ENCODE measurements at regions not wholly inside any gene's neighbourhood (a gene's known extent, or its start where the extent isn't known, plus 50 kb on each side); places are given as distances from the start of the nearest gene placed in this dataset.

DNA sequence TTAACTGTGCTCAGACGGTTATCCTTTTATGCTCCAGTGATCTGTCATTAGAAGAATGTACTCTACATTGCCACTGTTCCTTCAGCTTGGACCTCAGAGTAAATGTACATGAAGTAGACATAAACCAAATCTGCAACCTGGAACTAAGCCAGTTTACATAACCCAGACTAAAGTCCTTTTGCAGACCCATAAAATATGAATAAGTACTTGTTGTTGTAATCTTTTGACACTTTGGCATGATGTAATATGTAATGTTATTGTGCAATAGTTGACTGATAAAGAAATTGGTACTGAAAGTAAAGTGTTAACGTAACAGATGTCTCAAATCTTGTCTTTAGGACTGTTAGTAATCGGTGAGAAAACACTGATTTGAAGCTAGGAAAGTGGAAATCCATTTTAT, 115.8 kb upstream of the SORCS1 start:
- peak in 2 of 3 donors; percentile 9 to 23 for DNase-seq (ENCODE audit: low read depth in 3 of 3, low spot score in 2 of 3)

DNA sequence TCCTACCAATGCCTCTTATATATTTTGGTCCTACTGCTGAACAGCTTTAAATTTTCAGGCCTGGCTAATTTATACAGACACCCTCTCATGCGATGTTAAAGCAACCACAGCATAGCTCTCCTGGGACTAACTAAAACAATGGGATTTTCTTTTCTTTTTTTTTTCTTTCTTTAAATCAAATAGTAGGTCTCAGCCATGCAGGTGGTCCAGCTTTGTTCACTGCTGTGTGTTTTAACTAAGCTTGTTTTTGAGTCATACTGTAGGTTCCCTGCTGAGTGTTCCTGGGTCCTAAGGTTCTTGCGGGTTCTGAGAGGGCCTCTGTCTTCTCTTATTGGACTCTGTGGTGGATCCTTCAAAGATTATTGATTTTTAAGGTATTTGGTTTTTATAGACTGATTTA, 113.1 kb upstream of the SORCS1 start:
- no peak for DNase-seq (ENCODE audit: low read depth in 3 of 3, low spot score in 2 of 3)

GRCh38 chr10:107275806-107276205, 111.3 kb upstream of the SORCS1 start:
- no peak for DNase-seq (ENCODE audit: low read depth in 3 of 3, low spot score in 2 of 3)

GRCh38 chr10:107269626-107270025, 105.1 kb upstream of the SORCS1 start:
- DNase-seq (ENCODE audit: low read depth in 3 of 3, low spot score in 2 of 3) = no peak

- DNase-seq (ENCODE audit: low read depth in 3 of 3, low spot score in 2 of 3) = no peak
Observed at GRCh38 chr10:107264742-107265141, 100.2 kb upstream of the SORCS1 start.

GRCh38 chr10:107244122-107244521, 79.6 kb upstream of the SORCS1 start:
- DNase-seq (ENCODE audit: low read depth in 3 of 3, low spot score in 2 of 3) = no peak

- no peak for DNase-seq (ENCODE audit: low read depth in 3 of 3, low spot score in 2 of 3)
Observed at GRCh38 chr10:107238275-107238674, 73.8 kb upstream of the SORCS1 start.

GRCh38 chr10:107232013-107232412, 67.5 kb upstream of the SORCS1 start:
- DNase-seq (ENCODE audit: low read depth in 3 of 3, low spot score in 2 of 3) = no peak

- no peak for DNase-seq (ENCODE audit: low read depth in 3 of 3, low spot score in 2 of 3)
Observed at GRCh38 chr10:107230887-107231286, 66.4 kb upstream of the SORCS1 start.

- no peak for DNase-seq (ENCODE audit: low read depth in 3 of 3, low spot score in 2 of 3)
Observed at GRCh38 chr10:107215681-107216080, 51.2 kb upstream of the SORCS1 start.

Measured in right renal cortex interstitium (tissue), 3 donors.